ENCODE measurements at regions not wholly inside any gene's neighbourhood (a gene's known extent, or its start where the extent isn't known, plus 50 kb on each side); places are given as distances from the start of the nearest gene placed in this dataset.

GRCh38 chr9:107881626-107882300 is 392.2 kb upstream of the KLF4 start:
- Histone ChIP-seq H3K9me3 (ENCODE audit: severe bottlenecking) (no peaks in the 10 kb centered on the region), H3K27ac (ENCODE audit: poor library complexity, severe bottlenecking) (no peak overlapping the region), H3K27me3 (ENCODE audit: insufficient read depth, poor library complexity, severe bottlenecking) (no peaks in the 10 kb centered on the region), H3K36me3 (ENCODE audit: low read depth) (no peaks in the 10 kb centered on the region), H3K4me1 (ENCODE audit: insufficient read depth, poor library complexity, severe bottlenecking) (no peaks in the 10 kb centered on the region), H3K4me3 (ENCODE audit: severe bottlenecking) (no peak overlapping the region)
- no peak for DNase-seq (ENCODE audit: low spot score)
- TF ChIP-seq CTCF (IDR thresholded peaks at IDR 0.05; ENCODE audit: poor library complexity, severe bottlenecking) = no peak
- no peak for ATAC-seq (ENCODE audit: low read depth)

DNA sequence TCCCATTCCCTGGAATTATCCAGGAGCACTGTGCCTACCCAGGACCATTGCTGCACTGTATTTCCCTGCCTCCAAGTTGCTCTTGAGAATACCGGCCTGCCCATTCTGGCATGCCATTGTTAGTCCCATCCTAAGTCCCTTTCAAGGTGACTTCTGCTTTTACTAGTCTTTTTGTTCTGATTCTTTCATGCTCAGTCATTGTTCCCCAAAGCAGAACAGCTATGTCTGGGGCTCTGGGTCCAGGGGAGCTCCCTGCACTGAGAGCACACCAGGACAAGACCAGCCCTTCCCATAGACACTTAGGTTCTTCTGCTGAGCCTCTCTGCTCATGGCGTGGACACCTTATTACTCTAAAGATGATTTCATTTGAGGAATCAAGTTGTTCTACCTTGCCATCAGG is 388.9 kb upstream of the KLF4 start:
- no peak overlapping the region for H3K4me3 ChIP-seq (ENCODE audit: severe bottlenecking)
- ATAC-seq (ENCODE audit: low read depth) (no peak), DNase-seq (ENCODE audit: low spot score) (no peak)
- no peaks in the 10 kb centered on the region for H3K4me1 ChIP-seq (ENCODE audit: insufficient read depth, poor library complexity, severe bottlenecking)
- H3K9me3 ChIP-seq (ENCODE audit: severe bottlenecking) = no peaks in the 10 kb centered on the region
- H3K36me3 ChIP-seq (ENCODE audit: low read depth) = no peaks in the 10 kb centered on the region
- no peak for TF ChIP-seq CTCF (IDR thresholded peaks at IDR 0.05; ENCODE audit: poor library complexity, severe bottlenecking)
- no peak overlapping the region for H3K27ac ChIP-seq (ENCODE audit: poor library complexity, severe bottlenecking)
- no peaks in the 10 kb centered on the region for H3K27me3 ChIP-seq (ENCODE audit: insufficient read depth, poor library complexity, severe bottlenecking)

DNA sequence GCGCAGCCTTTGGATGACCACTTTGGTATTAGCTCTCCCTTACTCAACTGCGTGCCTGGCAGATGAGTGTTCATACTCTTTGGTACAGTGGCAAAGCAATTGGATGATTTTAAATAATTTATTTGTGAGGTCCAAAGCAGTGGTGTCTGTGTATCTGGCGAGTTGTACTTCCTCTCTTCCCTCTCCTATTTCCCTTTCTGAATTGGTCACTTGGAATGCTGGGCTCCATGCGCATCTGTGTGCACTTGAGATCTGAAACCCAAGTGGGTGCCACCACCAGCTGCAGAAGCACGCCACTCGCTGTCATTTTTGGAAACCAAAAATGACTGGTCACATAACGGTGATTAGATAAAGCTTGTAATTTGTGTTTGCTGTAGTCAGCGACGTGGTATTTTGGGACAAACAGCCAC is 386.0 kb upstream of the KLF4 start:
- Histone ChIP-seq H3K36me3 (ENCODE audit: low read depth) (no peaks in the 10 kb centered on the region), H3K27me3 (ENCODE audit: insufficient read depth, poor library complexity, severe bottlenecking) (no peaks in the 10 kb centered on the region), H3K4me1 (ENCODE audit: insufficient read depth, poor library complexity, severe bottlenecking) (no peaks in the 10 kb centered on the region), H3K27ac (ENCODE audit: poor library complexity, severe bottlenecking) (no peak overlapping the region), H3K4me3 (ENCODE audit: severe bottlenecking) (no peak overlapping the region), H3K9me3 (ENCODE audit: severe bottlenecking) (no peaks in the 10 kb centered on the region)
- ATAC-seq (ENCODE audit: low read depth) = no peak
- no peak for DNase-seq (ENCODE audit: low spot score)
- no peak for TF ChIP-seq CTCF (IDR thresholded peaks at IDR 0.05; ENCODE audit: poor library complexity, severe bottlenecking)

- H3K36me3 ChIP-seq (ENCODE audit: low read depth) = no peaks in the 10 kb centered on the region
- TF ChIP-seq CTCF (IDR thresholded peaks at IDR 0.05; ENCODE audit: poor library complexity, severe bottlenecking) = no peak
- no peak for ATAC-seq (ENCODE audit: low read depth)
- H3K4me3 ChIP-seq (ENCODE audit: severe bottlenecking) = no peak overlapping the region
- H3K27ac ChIP-seq (ENCODE audit: poor library complexity, severe bottlenecking) = no peak overlapping the region
- DNase-seq (ENCODE audit: low spot score) = no peak
- no peaks in the 10 kb centered on the region for H3K9me3 ChIP-seq (ENCODE audit: severe bottlenecking)
- H3K27me3 ChIP-seq (ENCODE audit: insufficient read depth, poor library complexity, severe bottlenecking) = no peaks in the 10 kb centered on the region
- no peaks in the 10 kb centered on the region for H3K4me1 ChIP-seq (ENCODE audit: insufficient read depth, poor library complexity, severe bottlenecking)
Measured at GRCh38 chr9:107874591-107875369, 385.2 kb upstream of the KLF4 start.

DNA sequence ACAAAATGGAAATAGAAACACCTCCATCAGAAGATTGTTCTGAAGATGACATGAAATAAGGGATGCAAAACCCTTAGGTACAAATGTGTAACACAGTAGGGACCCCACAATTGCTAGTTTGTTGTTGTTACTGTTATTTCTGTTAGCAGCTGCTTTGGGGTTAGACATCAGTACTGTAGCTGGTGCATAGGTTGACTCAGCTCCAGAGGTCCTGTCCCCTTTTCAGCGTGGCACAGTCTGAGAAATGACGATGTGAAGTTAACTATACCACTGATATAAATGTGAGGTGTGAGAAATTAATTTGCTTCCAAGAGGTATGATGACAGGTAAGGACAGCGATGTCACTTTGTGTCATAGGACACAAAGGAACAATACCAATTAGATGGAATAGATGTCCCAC is 384.6 kb upstream of the KLF4 start:
- H3K9me3 ChIP-seq (ENCODE audit: severe bottlenecking) = no peaks in the 10 kb centered on the region
- H3K4me1 ChIP-seq (ENCODE audit: insufficient read depth, poor library complexity, severe bottlenecking) = no peaks in the 10 kb centered on the region
- no peak overlapping the region for H3K4me3 ChIP-seq (ENCODE audit: severe bottlenecking)
- no peak for DNase-seq (ENCODE audit: low spot score)
- H3K27me3 ChIP-seq (ENCODE audit: insufficient read depth, poor library complexity, severe bottlenecking) = no peaks in the 10 kb centered on the region
- H3K36me3 ChIP-seq (ENCODE audit: low read depth) = no peaks in the 10 kb centered on the region
- no peak for TF ChIP-seq CTCF (IDR thresholded peaks at IDR 0.05; ENCODE audit: poor library complexity, severe bottlenecking)
- ATAC-seq (ENCODE audit: low read depth) = no peak
- H3K27ac ChIP-seq (ENCODE audit: poor library complexity, severe bottlenecking) = no peak overlapping the region

All from RWPE2 (cell line).